Trophoblast cell (in vitro differentiated cells and primary cell): ENCODE measurements at regions not wholly inside any gene's neighbourhood (a gene's known extent, or its start where the extent isn't known, plus 50 kb on each side); places are given as distances from the start of the nearest gene placed in this dataset.

Experiments
- DNase-seq, 2 donors: peaks; one replicate each; pipeline ENCODE4 v3.0.0-alpha.2; 2016
- H2AFZ ChIP-seq: 2 replicates; pipeline ENCODE4 v1.6.1; 2013; ENCODE audit warnings: low read length, moderate library complexity, mild to moderate bottlenecking; ENCODE audit not compliant: insufficient read depth, poor library complexity
- H2AK5ac ChIP-seq: 2 replicates; pipeline ENCODE4 v1.6.1; 2013; ENCODE audit warnings: mild to moderate bottlenecking, low read length
- H2BK120ac ChIP-seq: 2 replicates; pipeline ENCODE4 v1.6.1; 2013; ENCODE audit warnings: low read length, mild to moderate bottlenecking, moderate library complexity; ENCODE audit not compliant: insufficient read depth, poor library complexity
- H2BK12ac ChIP-seq: 2 replicates; pipeline ENCODE4 v1.6.1; 2013; ENCODE audit warnings: mild to moderate bottlenecking, low read length, moderate library complexity
- H2BK5ac ChIP-seq: 2 replicates; pipeline ENCODE4 v1.6.1; 2013; ENCODE audit warnings: low read length, low read depth, moderate library complexity, mild to moderate bottlenecking; ENCODE audit not compliant: poor library complexity
- H3K14ac ChIP-seq: 2 replicates; pipeline ENCODE4 v1.6.1; 2013; ENCODE audit warnings: mild to moderate bottlenecking, low read length
- H3K18ac ChIP-seq: 2 replicates; pipeline ENCODE4 v1.6.1; 2013; ENCODE audit warnings: mild to moderate bottlenecking, low read length
- H3K23ac ChIP-seq: 2 replicates; pipeline ENCODE4 v1.6.1; 2013; ENCODE audit warnings: low read length
- H3K27ac ChIP-seq: 2 replicates; pipeline ENCODE4 v1.5.1; 2013; ENCODE audit warnings: low read depth, mild to moderate bottlenecking, inconsistent platforms, low read length, moderate library complexity
- H3K27me3 ChIP-seq: 2 replicates; pipeline ENCODE4 v1.6.1; 2013; ENCODE audit warnings: inconsistent platforms, mild to moderate bottlenecking, low read length, moderate library complexity; ENCODE audit not compliant: insufficient read depth
- H3K36me3 ChIP-seq, 2 experiments: 1 replicate in 1 of 2; 2 replicates in 1 of 2; pipeline ENCODE4 v1.6.1; 2013; ENCODE audit warnings: low read length in 2 of 2, mild to moderate bottlenecking in 2 of 2, moderate library complexity in 1 of 2; ENCODE audit not compliant: insufficient read depth in 2 of 2, control insufficient read depth in 1 of 2
- H3K4ac ChIP-seq: 2 replicates; pipeline ENCODE4 v1.6.1; 2013; ENCODE audit warnings: low read depth, mild to moderate bottlenecking, low read length, moderate library complexity
- H3K4me1 ChIP-seq, 2 experiments: 1 replicate in 1 of 2; 2 replicates in 1 of 2; pipeline ENCODE4 v1.6.1; 2013; ENCODE audit warnings: low read length in 2 of 2, mild to moderate bottlenecking in 2 of 2, moderate library complexity in 1 of 2; ENCODE audit not compliant: insufficient read depth in 2 of 2, control insufficient read depth in 1 of 2
- H3K4me2 ChIP-seq: 2 replicates; pipeline ENCODE4 v1.6.1; 2013; ENCODE audit warnings: inconsistent platforms, mild to moderate bottlenecking, low read length, moderate library complexity
- H3K4me3 ChIP-seq: 2 replicates; pipeline ENCODE4 v1.5.1; 2013; ENCODE audit warnings: mild to moderate bottlenecking, low read depth, low read length, inconsistent platforms
- H3K79me1 ChIP-seq: one replicate; pipeline ENCODE4 v1.6.1; 2013; ENCODE audit warnings: low read length
- H3K79me2 ChIP-seq: 2 replicates; pipeline ENCODE4 v1.6.1; 2013; ENCODE audit warnings: low read length, mild to moderate bottlenecking; ENCODE audit not compliant: control insufficient read depth, insufficient read depth, poor library complexity
- H3K9ac ChIP-seq: 2 replicates; pipeline ENCODE4 v1.6.1; 2013; ENCODE audit warnings: mild to moderate bottlenecking, low read length
- H3K9me3 ChIP-seq: 2 replicates; pipeline ENCODE4 v1.6.1; 2013; ENCODE audit warnings: low read depth, mild to moderate bottlenecking, control low read depth, inconsistent platforms, low read length; ENCODE audit not compliant: insufficient read depth
- H4K12ac ChIP-seq: 2 replicates; pipeline ENCODE4 v1.6.1; 2013; ENCODE audit warnings: low read depth, mild to moderate bottlenecking, low read length, moderate library complexity
- H4K8ac ChIP-seq: 2 replicates; pipeline ENCODE4 v1.6.1; 2013; ENCODE audit warnings: low read depth, mild to moderate bottlenecking, low read length, moderate library complexity
- H4K91ac ChIP-seq: one replicate; pipeline ENCODE4 v1.6.1; 2013; ENCODE audit warnings: low read depth, mild to moderate bottlenecking, low read length, moderate library complexity
- WGBS: extraction: QIAGEN DNeasy Blood & Tissue Kit; methylation state at CpG from one replicate; pipeline ENCODE4 v1.1.7; 2013; ENCODE audit warnings: missing lambda C conversion rate; ENCODE audit not compliant: insufficient read length, insufficient coverage; ENCODE audit errors: extremely low coverage; 5-methylcytosine and 5-hydroxymethylcytosine counted together

DNA sequence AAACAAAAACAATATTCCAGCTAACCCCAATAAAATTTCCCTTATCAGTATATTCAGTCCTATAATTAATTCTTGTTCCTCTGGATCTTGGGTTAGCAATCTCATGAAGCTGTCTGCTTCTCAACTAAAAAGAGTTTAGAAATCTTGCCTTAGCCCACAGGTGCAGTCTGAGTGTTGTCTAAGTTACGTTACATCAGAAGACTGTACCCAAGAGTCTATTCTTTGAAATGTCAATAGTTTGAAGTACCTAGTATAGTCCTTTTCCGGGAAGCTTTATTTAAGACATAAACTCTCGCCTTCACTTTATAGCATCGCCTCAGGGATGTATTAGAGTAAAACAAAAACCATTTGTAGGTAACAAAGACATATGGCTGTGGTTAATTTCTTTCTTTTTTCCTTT, 465.1 kb downstream of the FUT8 start:
- Histone ChIP-seq H3K79me2 (no peaks in the 10 kb centered on the region), H2AFZ (no peak overlapping the region), H2BK120ac (no peak overlapping the region), H3K4ac (no peak overlapping the region), H4K91ac (no peak overlapping the region), H4K12ac (no peak overlapping the region), H3K4me2 (no peak overlapping the region), H3K4me3 (no peak overlapping the region), H2BK12ac (no peak overlapping the region), H3K9ac (no peak overlapping the region), H3K18ac (no peak overlapping the region), H3K79me1 (no peaks in the 10 kb centered on the region), H3K23ac (no peak overlapping the region), H2BK5ac (no peak overlapping the region), H3K27ac (no peak overlapping the region), H3K4me1 (no peaks in the 10 kb centered on the region), H3K14ac (no peak overlapping the region), H3K9me3 (no peaks in the 10 kb centered on the region), H3K27me3 (no peaks in the 10 kb centered on the region), H4K8ac (no peak overlapping the region), H3K36me3 (no peaks in the 10 kb centered on the region), H2AK5ac (no peak overlapping the region)
- WGBS = no CpG with 5 or more reads among the region's 4 CpGs
- DNase-seq = no peak

DNA sequence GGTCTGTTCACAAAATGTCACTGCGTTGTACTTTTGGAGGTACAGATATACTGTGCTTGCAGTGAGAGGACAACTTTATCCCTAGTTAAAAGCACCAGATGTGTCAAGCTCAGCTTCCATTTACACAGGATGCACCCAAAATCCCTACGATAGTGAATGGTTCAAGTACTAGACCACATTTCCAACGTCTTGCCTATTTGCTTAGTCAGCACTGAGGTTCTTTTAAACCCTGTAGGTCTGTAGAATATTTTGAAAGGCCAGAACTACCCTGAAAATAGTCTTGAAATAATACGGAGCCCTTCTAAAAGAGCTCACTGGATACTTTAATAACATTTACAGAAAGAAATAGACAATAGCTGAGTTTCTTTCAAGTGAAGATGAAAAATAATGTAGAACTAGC, 466.1 kb downstream of the FUT8 start:
- Histone ChIP-seq H4K12ac (no peak overlapping the region), H3K4me1 (no peaks in the 10 kb centered on the region), H2AK5ac (no peak overlapping the region), H3K9ac (no peak overlapping the region), H2BK5ac (no peak overlapping the region), H3K36me3 (no peaks in the 10 kb centered on the region), H3K4me2 (no peak overlapping the region), H3K4ac (no peak overlapping the region), H3K27me3 (no peaks in the 10 kb centered on the region), H2BK12ac (no peak overlapping the region), H3K9me3 (no peaks in the 10 kb centered on the region), H4K91ac (no peak overlapping the region), H2BK120ac (no peak overlapping the region), H3K18ac (no peak overlapping the region), H3K23ac (no peak overlapping the region), H3K27ac (no peak overlapping the region), H3K79me1 (no peaks in the 10 kb centered on the region), H3K4me3 (no peak overlapping the region), H3K14ac (no peak overlapping the region), H2AFZ (no peak overlapping the region), H3K79me2 (no peaks in the 10 kb centered on the region), H4K8ac (no peak overlapping the region)
- DNase-seq = no peak
- WGBS = no CpG with 5 or more reads among the region's 4 CpGs

DNA sequence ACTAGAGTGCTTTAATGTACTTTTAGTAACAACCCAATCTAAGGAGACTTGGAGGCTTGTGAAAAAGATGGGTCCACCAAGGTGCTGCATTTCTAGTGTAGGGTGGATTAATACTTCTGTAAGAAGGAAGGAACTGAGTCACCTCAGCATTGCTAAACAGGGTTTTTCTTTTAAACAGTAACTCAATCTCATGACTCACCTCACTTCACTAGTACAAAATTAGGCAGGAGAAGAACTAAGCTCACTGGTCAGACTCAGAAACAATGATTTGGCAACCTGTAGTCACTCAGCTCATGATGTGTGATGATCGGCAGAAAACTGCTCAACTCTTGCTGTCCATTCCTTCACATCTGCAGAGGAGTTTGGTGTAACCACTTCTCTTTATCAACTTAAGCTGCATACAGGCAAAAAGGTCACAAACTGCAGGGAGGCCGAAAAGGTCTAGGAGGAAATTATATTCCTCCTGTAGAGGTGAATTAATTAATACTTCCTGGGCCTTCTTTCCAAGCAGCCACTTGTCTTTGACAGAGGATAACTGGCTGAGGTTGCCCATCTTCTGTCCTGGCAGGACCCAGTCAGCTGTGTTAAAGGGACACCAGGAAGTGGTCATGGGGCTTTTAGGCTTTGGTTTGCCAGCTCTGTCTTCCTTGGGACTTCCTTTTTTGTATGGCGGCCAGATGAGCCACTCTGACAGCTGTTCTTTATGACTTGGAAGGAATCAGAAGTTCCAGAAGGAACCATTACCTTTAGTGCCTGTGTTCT, 466.9 kb downstream of the FUT8 start:
- H3K4me3 ChIP-seq = no peak overlapping the region
- no peak overlapping the region for H2BK12ac ChIP-seq
- no peaks in the 10 kb centered on the region for H3K27me3 ChIP-seq
- H3K27ac ChIP-seq = no peak overlapping the region
- no peak overlapping the region for H2BK120ac ChIP-seq
- H3K36me3 ChIP-seq = no peaks in the 10 kb centered on the region
- no peaks in the 10 kb centered on the region for H3K79me1 ChIP-seq
- H2AK5ac ChIP-seq = no peak overlapping the region
- no peak overlapping the region for H3K4me2 ChIP-seq
- no peak overlapping the region for H3K4ac ChIP-seq
- no peak overlapping the region for H3K23ac ChIP-seq
- no peak overlapping the region for H4K91ac ChIP-seq
- H3K18ac ChIP-seq = no peak overlapping the region
- no peak overlapping the region for H3K9ac ChIP-seq
- no peak overlapping the region for H4K12ac ChIP-seq
- H3K4me1 ChIP-seq = no peaks in the 10 kb centered on the region
- no peaks in the 10 kb centered on the region for H3K9me3 ChIP-seq
- H3K79me2 ChIP-seq = no peaks in the 10 kb centered on the region
- peak in 1 of 2 donors; percentile 43 for DNase-seq
- no peak overlapping the region for H3K14ac ChIP-seq
- no CpG with 5 or more reads among the region's 3 CpGs for WGBS
- H2AFZ ChIP-seq = no peak overlapping the region
- H2BK5ac ChIP-seq = no peak overlapping the region
- H4K8ac ChIP-seq = no peak overlapping the region

DNA sequence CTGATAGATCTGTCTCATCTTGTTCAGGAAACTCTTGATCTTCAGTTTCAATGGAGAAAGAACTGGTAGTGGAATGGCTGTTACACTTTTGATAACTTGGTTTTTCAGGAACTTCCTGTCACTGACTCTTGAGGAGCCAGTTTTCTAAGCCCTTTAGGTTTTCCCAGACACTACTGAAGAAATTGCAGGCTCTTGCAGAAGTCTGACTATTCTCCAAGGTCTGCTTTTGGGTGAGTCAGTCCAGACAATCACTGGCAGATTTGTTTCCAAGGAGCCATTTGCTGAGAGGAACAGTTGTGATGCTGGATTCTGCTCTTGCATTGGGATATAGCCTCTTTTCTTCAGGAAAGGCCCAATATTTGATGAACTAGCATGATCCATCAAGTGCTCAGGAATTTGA, 468.0 kb downstream of the FUT8 start:
- H3K4me1 ChIP-seq = no peaks in the 10 kb centered on the region
- H3K27ac ChIP-seq = no peak overlapping the region
- H3K79me1 ChIP-seq = no peaks in the 10 kb centered on the region
- H2BK12ac ChIP-seq = no peak overlapping the region
- no peaks in the 10 kb centered on the region for H3K79me2 ChIP-seq
- H3K14ac ChIP-seq = no peak overlapping the region
- no peak overlapping the region for H4K8ac ChIP-seq
- H3K27me3 ChIP-seq = no peaks in the 10 kb centered on the region
- no peak overlapping the region for H2BK5ac ChIP-seq
- no peak overlapping the region for H3K4me3 ChIP-seq
- no peak overlapping the region for H3K18ac ChIP-seq
- no peak overlapping the region for H3K4ac ChIP-seq
- no peak overlapping the region for H4K91ac ChIP-seq
- no peak overlapping the region for H2BK120ac ChIP-seq
- no peaks in the 10 kb centered on the region for H3K36me3 ChIP-seq
- DNase-seq = no peak
- no peak overlapping the region for H3K4me2 ChIP-seq
- H2AFZ ChIP-seq = no peak overlapping the region
- H2AK5ac ChIP-seq = no peak overlapping the region
- H3K9me3 ChIP-seq = no peaks in the 10 kb centered on the region
- H4K12ac ChIP-seq = no peak overlapping the region
- H3K23ac ChIP-seq = no peak overlapping the region
- no peak overlapping the region for H3K9ac ChIP-seq
